RWPE2 (cell line): ENCODE measurements at regions not wholly inside any gene's neighbourhood (a gene's known extent, or its start where the extent isn't known, plus 50 kb on each side); places are given as distances from the start of the nearest gene placed in this dataset.
"Not testable (repeated sequence)": the region's sequence is repeated elsewhere in the genome, so short reads cannot be mapped to it uniquely, and the experiment has no call there.

Experiments used
- ATAC-seq: fragments of 200-7000 bp; cut with Tn5 transposase; 3 replicates; pipeline ENCODE4 v1.9.1; 2021; ENCODE audit warnings: low read depth
- DNase-seq: peaks from one replicate; pipeline ENCODE4 v3.0.0-alpha.2; 2020; ENCODE audit warnings: low spot score
- H3K27ac ChIP-seq: fragments of 450-650 bp; 2 replicates; pipeline ENCODE4 v1.5.1; 2017; ENCODE audit warnings: mild to moderate bottlenecking; ENCODE audit not compliant: poor library complexity, severe bottlenecking
- H3K27me3 ChIP-seq: fragments of 250-450 bp; sonication (Bioruptor Pico); 2 replicates; pipeline ENCODE4 v1.5.1; 2021; ENCODE audit warnings: mild to moderate bottlenecking, moderate library complexity; ENCODE audit not compliant: insufficient read depth, poor library complexity, severe bottlenecking
- H3K36me3 ChIP-seq: fragments of 250-450 bp; sonication (Bioruptor Pico); 2 replicates; pipeline ENCODE4 v1.5.1; 2020; ENCODE audit warnings: low read depth, mild to moderate bottlenecking, moderate library complexity
- H3K4me1 ChIP-seq: fragments of 250-450 bp; sonication (Bioruptor Pico); 2 replicates; pipeline ENCODE4 v1.5.1; 2021; ENCODE audit warnings: mild to moderate bottlenecking, moderate library complexity; ENCODE audit not compliant: insufficient read depth, poor library complexity, severe bottlenecking
- H3K4me3 ChIP-seq: fragments of 250-450 bp; sonication (Bioruptor Pico); 2 replicates; pipeline ENCODE4 v1.5.1; 2021; ENCODE audit warnings: mild to moderate bottlenecking, moderate library complexity; ENCODE audit not compliant: severe bottlenecking
- H3K9me3 ChIP-seq: fragments of 250-450 bp; sonication (Bioruptor Pico); 2 replicates; pipeline ENCODE4 v1.5.1; 2021; ENCODE audit warnings: mild to moderate bottlenecking, moderate library complexity; ENCODE audit not compliant: severe bottlenecking
- TF ChIP-seq, protein P1 (sequence below): fragments of 450-650 bp; IDR thresholded peaks from one replicate; pipeline ENCODE4 v1.5.1; 2017; ENCODE audit warnings: mild to moderate bottlenecking, moderate library complexity; ENCODE audit not compliant: poor library complexity, severe bottlenecking

DNA sequence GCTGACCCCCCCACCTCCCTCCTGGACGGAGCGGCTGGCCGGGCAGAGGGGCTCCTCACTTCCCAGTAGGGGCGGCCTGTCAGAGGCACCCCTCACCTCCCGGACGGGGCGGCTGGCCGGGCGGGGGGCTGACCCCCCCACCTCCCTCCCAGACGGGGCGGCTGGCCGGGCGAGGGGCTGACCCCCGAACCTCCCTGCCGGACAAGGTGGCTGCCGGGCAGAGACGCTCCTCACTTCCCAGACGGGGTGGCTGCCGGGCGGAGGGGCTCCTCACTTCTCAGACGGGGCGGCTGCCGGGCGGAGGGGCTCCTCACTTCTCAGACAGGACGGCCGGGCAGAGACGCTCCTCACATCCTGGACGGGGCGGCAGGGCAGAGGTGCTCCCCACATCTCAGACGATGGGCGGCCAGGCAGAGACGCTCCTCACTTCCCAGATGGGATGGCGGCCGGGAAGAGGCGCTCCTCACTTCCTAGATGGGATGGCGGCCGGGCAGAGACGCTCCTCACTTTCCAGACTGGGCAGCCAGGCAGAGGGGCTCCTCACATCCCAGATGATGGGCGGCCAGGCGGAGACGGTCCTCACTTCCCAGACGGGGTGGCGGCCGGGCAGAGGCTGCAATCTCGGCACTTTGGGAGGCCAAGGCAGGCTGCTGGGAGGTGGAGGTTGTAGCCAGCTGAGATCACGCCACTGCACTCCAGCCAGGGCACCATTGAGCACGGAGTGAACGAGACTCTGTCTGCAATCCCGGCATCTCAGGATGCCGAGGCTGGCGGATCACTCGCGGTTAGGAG lies 66.2 kb upstream of the PAPPA2 start:
- H3K27ac ChIP-seq, H3K4me1 ChIP-seq, ATAC-seq, H3K9me3 ChIP-seq, DNase-seq, H3K36me3 ChIP-seq, H3K4me3 ChIP-seq, H3K27me3 ChIP-seq: not testable (repeated sequence)

- TF ChIP-seq, protein P1, sequence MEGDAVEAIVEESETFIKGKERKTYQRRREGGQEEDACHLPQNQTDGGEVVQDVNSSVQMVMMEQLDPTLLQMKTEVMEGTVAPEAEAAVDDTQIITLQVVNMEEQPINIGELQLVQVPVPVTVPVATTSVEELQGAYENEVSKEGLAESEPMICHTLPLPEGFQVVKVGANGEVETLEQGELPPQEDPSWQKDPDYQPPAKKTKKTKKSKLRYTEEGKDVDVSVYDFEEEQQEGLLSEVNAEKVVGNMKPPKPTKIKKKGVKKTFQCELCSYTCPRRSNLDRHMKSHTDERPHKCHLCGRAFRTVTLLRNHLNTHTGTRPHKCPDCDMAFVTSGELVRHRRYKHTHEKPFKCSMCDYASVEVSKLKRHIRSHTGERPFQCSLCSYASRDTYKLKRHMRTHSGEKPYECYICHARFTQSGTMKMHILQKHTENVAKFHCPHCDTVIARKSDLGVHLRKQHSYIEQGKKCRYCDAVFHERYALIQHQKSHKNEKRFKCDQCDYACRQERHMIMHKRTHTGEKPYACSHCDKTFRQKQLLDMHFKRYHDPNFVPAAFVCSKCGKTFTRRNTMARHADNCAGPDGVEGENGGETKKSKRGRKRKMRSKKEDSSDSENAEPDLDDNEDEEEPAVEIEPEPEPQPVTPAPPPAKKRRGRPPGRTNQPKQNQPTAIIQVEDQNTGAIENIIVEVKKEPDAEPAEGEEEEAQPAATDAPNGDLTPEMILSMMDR, result no peak
- Histone ChIP-seq H3K27me3 (no peaks in the 10 kb centered on the region), H3K4me1 (no peaks in the 10 kb centered on the region), H3K36me3 (no peaks in the 10 kb centered on the region), H3K9me3 (no peaks in the 10 kb centered on the region), H3K4me3 (no peak overlapping the region), H3K27ac (no peak overlapping the region)
- ATAC-seq (no peak), DNase-seq (no peak)
Measured at GRCh38 chr1:176391621-176392020, 71.4 kb upstream of the PAPPA2 start.

DNA sequence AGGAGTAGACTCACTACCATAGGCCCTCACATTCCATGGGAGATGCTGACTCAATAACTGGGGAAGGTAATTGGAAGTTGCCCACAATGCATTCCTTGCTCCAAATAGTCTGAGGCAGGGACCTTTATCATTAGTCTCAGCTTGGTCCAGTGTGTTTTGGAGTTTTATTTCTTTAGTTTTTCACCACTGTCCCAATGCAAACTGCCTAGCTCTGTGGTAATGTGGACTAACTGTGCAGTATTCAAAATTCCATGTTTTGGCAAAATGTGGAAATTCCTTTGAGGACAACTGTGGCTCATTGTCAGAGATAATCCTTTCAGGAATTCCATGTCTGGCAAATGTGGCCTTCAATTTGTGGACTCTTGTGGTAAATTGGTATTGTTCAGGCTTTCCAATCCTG lies 78.1 kb upstream of the PAPPA2 start:
- Histone ChIP-seq H3K4me3 (no peak overlapping the region), H3K9me3 (no peaks in the 10 kb centered on the region), H3K36me3 (no peaks in the 10 kb centered on the region), H3K27ac (no peak overlapping the region), H3K27me3 (no peaks in the 10 kb centered on the region), H3K4me1 (no peaks in the 10 kb centered on the region)
- ATAC-seq, result no peak
- TF ChIP-seq, protein P1, result no peak
- DNase-seq, result no peak

- ATAC-seq (no peak), DNase-seq (no peak)
- Histone ChIP-seq H3K4me1 (no peaks in the 10 kb centered on the region), H3K27me3 (no peaks in the 10 kb centered on the region), H3K36me3 (no peaks in the 10 kb centered on the region), H3K27ac (no peak overlapping the region), H3K9me3 (no peaks in the 10 kb centered on the region), H3K4me3 (no peak overlapping the region)
- TF ChIP-seq, protein P1, result no peak
Measured at GRCh38 chr1:176382163-176382562, 80.8 kb upstream of the PAPPA2 start.

- Histone ChIP-seq H3K4me1 (no peaks in the 10 kb centered on the region), H3K9me3 (no peaks in the 10 kb centered on the region), H3K4me3 (no peak overlapping the region), H3K27me3 (peaks cover 4% of the 10 kb centered on the region), H3K27ac (no peak overlapping the region), H3K36me3 (no peaks in the 10 kb centered on the region)
- ATAC-seq (no peak), DNase-seq (no peak)
- TF ChIP-seq, protein P1, result no peak
Measured at GRCh38 chr1:176379626-176380339, 83.2 kb upstream of the PAPPA2 start.
